GM12878 (cell line): ENCODE measurements at regions not wholly inside any gene's neighbourhood (a gene's known extent, or its start where the extent isn't known, plus 50 kb on each side); places are given as distances from the start of the nearest gene placed in this dataset.

ENCODE experiments used
- ATAC-seq: fragments of 200-7000 bp; cut with Tn5 transposase; 3 replicates; pipeline ENCODE4 v1.9.1; 2020; ENCODE audit warnings: mild to moderate bottlenecking, moderate library complexity
- BruUV-seq: library from RNA; stranded (reverse); fragments of 400-500 nt; replicated peaks from 2 replicates; lab custom pipeline; 2021; lab: Mats Ljungman, UMichigan
- CTCF ChIA-PET: fragments of 300-600 bp; sonication (Branson Sonifier 250); formaldehyde crosslinking; extraction: SDS; loops from one replicate; lab custom pipeline; 2021; ENCODE audit warnings: inconsistent platforms; lab: Yijun Ruan, JAX
- POLR2A ChIA-PET: fragments of 350-600 bp; formaldehyde crosslinking; extraction: SDS; loops from one replicate; lab custom pipeline; 2021; ENCODE audit warnings: inconsistent platforms; lab: Charles Lee
- RAD21 ChIA-PET: fragments of 300-600 bp; sonication (Branson Sonifier 250); formaldehyde crosslinking; loops from one replicate; lab custom pipeline; 2023; ENCODE audit warnings: antibody characterized with exemption; ENCODE audit not compliant: unreplicated experiment; lab: Charles Lee
- SMC1A ChIA-PET: fragments of 300-600 bp; sonication (Branson Sonifier 250); formaldehyde crosslinking; loops from one replicate; lab custom pipeline; 2023; ENCODE audit not compliant: unreplicated experiment, uncharacterized antibody; lab: Charles Lee
- DNase-seq: peaks from one replicate; pipeline ENCODE4 v3.0.0-alpha.2; 2011; ENCODE audit warnings: low read depth, low spot score
- FAIRE-seq: peaks from 3 replicates; lab custom pipeline; 2011; peaks lifted over from hg19 to GRCh38; lab: Jason Lieb, UNC
- H2AFZ ChIP-seq: 2 replicates; pipeline ENCODE4 v1.6.0; 2011; ENCODE audit warnings: low read depth, low read length, control low read depth; ENCODE audit not compliant: control insufficient read depth
- H3K27ac ChIP-seq: 2 replicates; pipeline ENCODE4 v1.5.1; 2011; ENCODE audit warnings: control low read depth; ENCODE audit not compliant: control insufficient read depth, insufficient read depth
- H3K27me3 ChIP-seq, 2 experiments: replicated peaks in 1 of 2; 2 replicates each; pipeline versions ENCODE4 v1.6.0 to v1.6.1; 2011; ENCODE audit warnings: low read length in 1 of 2; ENCODE audit not compliant: control insufficient read depth in 2 of 2, insufficient read depth in 2 of 2
- H3K36me3 ChIP-seq, 2 experiments: 2 replicates each; pipeline ENCODE4 v1.5.1; 2011; ENCODE audit warnings: low read length in 1 of 2; ENCODE audit not compliant: control insufficient read depth in 2 of 2, insufficient read depth in 2 of 2
- H3K4me1 ChIP-seq: 2 replicates; pipeline ENCODE4 v1.6.1; 2011; ENCODE audit warnings: mild to moderate bottlenecking, low read length, moderate library complexity, mixed read lengths; ENCODE audit not compliant: control insufficient read depth, insufficient read depth
- H3K4me2 ChIP-seq: 2 replicates; pipeline ENCODE4 v1.6.0; 2011; ENCODE audit warnings: control low read depth; ENCODE audit not compliant: control insufficient read depth, insufficient read depth
- H3K4me3 ChIP-seq: fragments of 200-600 bp; sonication (generic); 2 replicates; pipeline ENCODE4 v1.5.1; 2016
- H3K79me2 ChIP-seq: 2 replicates; pipeline ENCODE4 v1.6.0; 2011; ENCODE audit warnings: low read length; ENCODE audit not compliant: control insufficient read depth, insufficient read depth
- H3K9ac ChIP-seq: 2 replicates; pipeline ENCODE4 v1.8.0; 2011; ENCODE audit warnings: low read length, control low read depth, mixed read lengths; ENCODE audit not compliant: control insufficient read depth, insufficient read depth
- H3K9me3 ChIP-seq: replicated peaks from 3 replicates; pipeline ENCODE4 v1.5.1; 2011; ENCODE audit warnings: mild to moderate bottlenecking, low read length; ENCODE audit not compliant: control insufficient read depth, insufficient read depth
- H4K20me1 ChIP-seq: 2 replicates; pipeline ENCODE4 v1.6.0; 2011; ENCODE audit not compliant: control insufficient read depth, insufficient read depth
- BHLHE40 ChIP-seq, 2 experiments: fragments of 450-650 bp in 1 of 2; IDR thresholded peaks; 2 replicates each; pipeline ENCODE4 v1.6.1; 2011 to 2017; ENCODE audit warnings: low read depth in 2 of 2, borderline replicate concordance in 1 of 2, improper control_type of control experiment in 1 of 2, low read length in 1 of 2, mild to moderate bottlenecking in 1 of 2
- CHD4 ChIP-seq: fragments of 200-600 bp; sonication (generic); IDR thresholded peaks from 2 replicates; pipeline ENCODE4 v1.6.1; 2016; ENCODE audit warnings: mild to moderate bottlenecking
- EGR1 ChIP-seq, 2 experiments: IDR thresholded peaks; 1 replicate in 1 of 2; 2 replicates in 1 of 2; pipeline ENCODE4 v1.6.1; 2011 to 2012; ENCODE audit warnings: low read depth in 2 of 2, low read length in 2 of 2, borderline replicate concordance in 1 of 2, mild to moderate bottlenecking in 1 of 2, moderate library complexity in 1 of 2
- HCFC1 ChIP-seq: fragments of 150-350 bp; IDR thresholded peaks from 2 replicates; pipeline ENCODE4 v1.6.1; 2014; ENCODE audit warnings: low read length
- HSF1 ChIP-seq: fragments of 150-350 bp; IDR thresholded peaks from 2 replicates; pipeline ENCODE4 v1.6.1; 2014; ENCODE audit warnings: mild to moderate bottlenecking, low read depth, low read length
- KDM1A ChIP-seq: fragments of 200-600 bp; sonication (generic); IDR thresholded peaks from 2 replicates; pipeline ENCODE4 v1.6.1; 2016; ENCODE audit warnings: borderline replicate concordance
- MTA3 ChIP-seq: IDR thresholded peaks from 2 replicates; pipeline ENCODE4 v1.6.1; 2012; ENCODE audit warnings: low read length, inconsistent platforms, borderline replicate concordance
- STAT3 ChIP-seq: IDR thresholded peaks from 2 replicates; pipeline ENCODE4 v1.6.1; 2011; ENCODE audit warnings: low read depth, low read length, improper control_type of control experiment
- WGBS: methylation state at CpG from one replicate; pipeline ENCODE4 v1.1.6; 2016; ENCODE audit warnings: low lambda C conversion rate; ENCODE audit not compliant: insufficient replicate concordance, insufficient coverage; ENCODE audit errors: missing lambda C conversion rate; 5-methylcytosine and 5-hydroxymethylcytosine counted together
- in situ Hi-C: fragments of 300-500 bp; cut with MboI; formaldehyde crosslinking; loops from 9 replicates; pipeline ENCODE4 v1.14.3; 2018; ENCODE audit warnings: mixed read lengths
- intact Hi-C: fragments of 100-400 bp; cut with micrococcal nuclease; formaldehyde crosslinking; loops from one replicate; pipeline ENCODE4 v1.14.2; 2022; ENCODE audit not compliant: unreplicated experiment

- no peak overlapping the region for H3K4me3 ChIP-seq
These were observed 192.9 kb upstream of the ALG10B start for GRCh38 chr12:38123566-38124246.

More at GRCh38 chr12:38123566-38124246, 192.9 kb upstream of the ALG10B start:
- no peak overlapping the region for H3K4me2 ChIP-seq
- 36% methylated on average over 8 of the region's 8 CpGs for WGBS
- CTCF ChIA-PET: interaction anchor here (1.6 kb wide), 1 partner anchor 13 kb away, joined by 4 read pairs; no protein-coding TSS in a partner anchor
- no peaks in the 10 kb centered on the region for H3K79me2 ChIP-seq
- DNase-seq: no peak
- BruUV-seq: no TSS peak
- no peak overlapping the region for H3K27ac ChIP-seq
- RAD21 ChIA-PET: no interaction called here
- SMC1A ChIA-PET: interaction anchor here (0.6 to 1.5 kb wide), 3 partner anchors 9 to 167 kb away, joined by 3 to 4 read pairs (median 3); no protein-coding TSS in a partner anchor
- no peaks in the 10 kb centered on the region for H4K20me1 ChIP-seq
- H3K9me3 ChIP-seq: no peaks in the 10 kb centered on the region
- in situ Hi-C loops: no loop called here
- no peak for FAIRE-seq
- TF ChIP-seq HSF1 (no peak), CHD4 (no peak), BHLHE40 (IDR thresholded peaks at IDR 0.05; ENCODE audit: borderline replicate concordance in 1 of 2, low read depth in 2 of 2, low read length in 1 of 2) (peak in 1 of 2 experiments; percentile 47; a peak in 1 of 4 replicates), KDM1A (no peak), STAT3 (no peak), EGR1 (IDR thresholded peaks at IDR 0.05; ENCODE audit: borderline replicate concordance in 1 of 2, low read depth in 2 of 2, low read length in 2 of 2) (no peak), MTA3 (no peak), HCFC1 (no peak)
- no peak overlapping the region for H3K9ac ChIP-seq
- no peaks in the 10 kb centered on the region for H3K4me1 ChIP-seq
- POLR2A ChIA-PET: no interaction called here
- no peaks in the 10 kb centered on the region for H3K27me3 ChIP-seq
- intact Hi-C loops: no loop called here
- no peak overlapping the region for H2AFZ ChIP-seq
- H3K36me3 ChIP-seq: no peaks in the 10 kb centered on the region
- no peak for ATAC-seq
